Central memory CD8-positive, alpha-beta T cell (primary cell): ENCODE measurements at regions not wholly inside any gene's neighbourhood (a gene's known extent, or its start where the extent isn't known, plus 50 kb on each side); places are given as distances from the start of the nearest gene placed in this dataset.

Experiments used
- ATAC-seq: fragments of 150-1000 bp; cut with Tn5 transposase; replicated peaks from 2 replicates; pipeline ENCODE4 v1.10.0; 2022; ENCODE audit warnings: mild to moderate bottlenecking, moderate FRiP score, moderate number of reproducible peaks; ENCODE audit not compliant: poor library complexity, severe bottlenecking; ENCODE audit errors: extremely low read depth
- DNase-seq, 2 donors: peaks; one replicate each; pipeline ENCODE4 v3.0.0; 2021; ENCODE audit warnings: low spot score in 2 of 2
- H3K27ac Mint-ChIP-seq: one replicate; pipeline ENCODE4 v1.8.0; 2022; ENCODE audit warnings: low read depth, mild to moderate bottlenecking, moderate library complexity, mixed read lengths
- H3K27me3 Mint-ChIP-seq: one replicate; pipeline ENCODE4 v1.8.0; 2022; ENCODE audit warnings: mixed read lengths
- H3K36me3 Mint-ChIP-seq: one replicate; pipeline ENCODE4 v1.8.0; 2022; ENCODE audit warnings: mild to moderate bottlenecking, moderate library complexity, mixed read lengths; ENCODE audit not compliant: insufficient read depth
- H3K4me1 Mint-ChIP-seq: one replicate; pipeline ENCODE4 v1.8.0; 2022; ENCODE audit warnings: mixed read lengths
- H3K4me3 Mint-ChIP-seq: one replicate; pipeline ENCODE4 v1.8.0; 2022; ENCODE audit warnings: mild to moderate bottlenecking, moderate library complexity, mixed read lengths
- H3K9me3 Mint-ChIP-seq: one replicate; pipeline ENCODE4 v1.8.0; 2022; ENCODE audit warnings: mixed read lengths

GRCh38 chr1:73106931-73107330 is 824.6 kb upstream of the NEGR1 start:
- Mint-ChIP-seq H3K4me3 (no peak overlapping the region), H3K27me3 (no peaks in the 10 kb centered on the region), H3K9me3 (peaks cover 19% of the 10 kb centered on the region), H3K27ac (no peak overlapping the region), H3K4me1 (no peaks in the 10 kb centered on the region), H3K36me3 (no peaks in the 10 kb centered on the region)
- DNase-seq (no peak), ATAC-seq (no peak)

GRCh38 chr1:73105755-73106154 is 823.4 kb upstream of the NEGR1 start:
- Mint-ChIP-seq H3K27me3 (no peaks in the 10 kb centered on the region), H3K9me3 (peaks cover 23% of the 10 kb centered on the region), H3K4me3 (no peak overlapping the region), H3K36me3 (no peaks in the 10 kb centered on the region), H3K4me1 (no peaks in the 10 kb centered on the region), H3K27ac (no peak overlapping the region)
- DNase-seq = no peak
- no peak for ATAC-seq

DNA sequence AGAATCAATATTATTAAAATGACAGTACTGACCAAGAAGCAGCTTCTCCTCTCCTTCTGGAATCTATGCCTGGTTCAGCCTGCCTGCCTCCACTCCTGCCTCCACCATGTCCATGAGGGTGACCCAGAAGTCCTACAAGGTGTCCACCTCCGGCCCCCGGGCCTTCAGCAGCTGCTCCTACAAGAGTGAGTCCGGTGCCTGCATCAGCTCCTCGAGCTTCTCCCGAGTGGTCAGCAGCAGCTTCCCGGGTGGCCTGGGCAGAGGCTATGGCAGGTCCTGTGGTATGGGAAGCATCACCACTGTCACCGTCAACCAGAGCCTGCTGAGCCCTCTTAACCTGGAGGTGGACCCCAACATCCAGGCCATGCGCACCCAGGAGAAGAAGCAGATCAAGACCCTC is 822.4 kb upstream of the NEGR1 start:
- H3K27me3 Mint-ChIP-seq = no peaks in the 10 kb centered on the region
- ATAC-seq (no peak), DNase-seq (no peak)
- H3K4me3 Mint-ChIP-seq = no peak overlapping the region
- H3K27ac Mint-ChIP-seq = no peak overlapping the region
- H3K9me3 Mint-ChIP-seq = peaks cover 23% of the 10 kb centered on the region
- H3K4me1 Mint-ChIP-seq = no peaks in the 10 kb centered on the region
- H3K36me3 Mint-ChIP-seq = no peaks in the 10 kb centered on the region

DNA sequence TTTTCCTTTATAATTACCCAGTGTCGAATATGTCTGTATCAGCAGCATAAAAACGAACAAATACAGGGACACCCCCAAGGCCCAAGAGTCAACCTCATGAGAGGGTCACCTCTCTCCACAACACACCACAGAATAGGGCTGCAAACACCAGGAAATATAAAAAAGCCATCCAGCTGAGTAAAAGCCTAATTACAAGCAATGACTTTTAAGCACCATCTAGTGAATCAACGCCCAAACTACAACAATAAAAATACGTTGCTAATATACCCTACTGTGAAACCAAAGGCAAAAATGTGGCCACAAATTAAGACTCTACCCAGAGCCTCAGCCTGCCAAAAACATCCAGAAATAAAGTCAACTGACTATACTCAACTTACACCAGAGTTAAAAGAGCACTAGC is 817.9 kb upstream of the NEGR1 start:
- H3K4me1 Mint-ChIP-seq = no peaks in the 10 kb centered on the region

GRCh38 chr1:73097917-73098316 is 815.6 kb upstream of the NEGR1 start:
- ATAC-seq (no peak), DNase-seq (no peak)
- no peaks in the 10 kb centered on the region for H3K36me3 Mint-ChIP-seq
- no peaks in the 10 kb centered on the region for H3K27me3 Mint-ChIP-seq
- H3K4me3 Mint-ChIP-seq = no peak overlapping the region
- H3K27ac Mint-ChIP-seq = no peak overlapping the region
- no peaks in the 10 kb centered on the region for H3K4me1 Mint-ChIP-seq
- peaks cover 20% of the 10 kb centered on the region for H3K9me3 Mint-ChIP-seq

More for the DNA sequence above, 817.9 kb upstream of the NEGR1 start:
- Mint-ChIP-seq H3K9me3 (peaks cover 25% of the 10 kb centered on the region), H3K27me3 (no peaks in the 10 kb centered on the region), H3K36me3 (no peaks in the 10 kb centered on the region), H3K27ac (no peak overlapping the region), H3K4me3 (no peak overlapping the region)
- ATAC-seq (no peak), DNase-seq (no peak)

GRCh38 chr1:73096841-73097240 is 814.5 kb upstream of the NEGR1 start:
- ATAC-seq = no peak
- Mint-ChIP-seq H3K4me1 (no peaks in the 10 kb centered on the region), H3K27ac (no peak overlapping the region), H3K36me3 (no peaks in the 10 kb centered on the region), H3K27me3 (no peaks in the 10 kb centered on the region), H3K9me3 (peaks cover 30% of the 10 kb centered on the region), H3K4me3 (no peak overlapping the region)
- DNase-seq = no peak

DNA sequence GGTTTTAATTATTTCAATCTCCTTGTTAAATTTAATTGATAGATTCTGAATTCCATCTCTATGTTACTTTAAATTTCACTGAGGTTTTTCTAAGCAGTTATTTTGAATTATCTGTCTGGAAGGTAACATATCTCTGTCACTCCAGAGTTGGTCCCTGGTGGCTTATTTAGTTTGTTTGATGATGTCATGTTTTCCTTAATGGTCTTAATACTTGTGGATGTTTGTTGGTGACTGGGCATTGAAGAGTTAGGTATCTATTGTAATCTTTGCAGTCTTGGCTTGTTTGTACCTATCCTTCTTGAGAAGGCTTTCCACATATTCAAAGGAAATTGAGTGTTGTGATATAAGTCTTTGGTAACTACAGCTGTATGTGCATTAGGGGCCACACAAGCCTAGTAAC is 810.0 kb upstream of the NEGR1 start:
- DNase-seq = no peak
- ATAC-seq = no peak
- Mint-ChIP-seq H3K27ac (no peak overlapping the region), H3K4me1 (no peaks in the 10 kb centered on the region), H3K9me3 (peaks cover 47% of the 10 kb centered on the region), H3K27me3 (no peaks in the 10 kb centered on the region), H3K36me3 (no peaks in the 10 kb centered on the region), H3K4me3 (no peak overlapping the region)

GRCh38 chr1:73066866-73067265 is 784.5 kb upstream of the NEGR1 start:
- Mint-ChIP-seq H3K27me3 (no peaks in the 10 kb centered on the region), H3K36me3 (no peaks in the 10 kb centered on the region), H3K4me3 (no peak overlapping the region), H3K27ac (no peak overlapping the region), H3K4me1 (no peaks in the 10 kb centered on the region), H3K9me3 (peaks cover 10% of the 10 kb centered on the region)
- ATAC-seq (no peak), DNase-seq (no peak)

DNA sequence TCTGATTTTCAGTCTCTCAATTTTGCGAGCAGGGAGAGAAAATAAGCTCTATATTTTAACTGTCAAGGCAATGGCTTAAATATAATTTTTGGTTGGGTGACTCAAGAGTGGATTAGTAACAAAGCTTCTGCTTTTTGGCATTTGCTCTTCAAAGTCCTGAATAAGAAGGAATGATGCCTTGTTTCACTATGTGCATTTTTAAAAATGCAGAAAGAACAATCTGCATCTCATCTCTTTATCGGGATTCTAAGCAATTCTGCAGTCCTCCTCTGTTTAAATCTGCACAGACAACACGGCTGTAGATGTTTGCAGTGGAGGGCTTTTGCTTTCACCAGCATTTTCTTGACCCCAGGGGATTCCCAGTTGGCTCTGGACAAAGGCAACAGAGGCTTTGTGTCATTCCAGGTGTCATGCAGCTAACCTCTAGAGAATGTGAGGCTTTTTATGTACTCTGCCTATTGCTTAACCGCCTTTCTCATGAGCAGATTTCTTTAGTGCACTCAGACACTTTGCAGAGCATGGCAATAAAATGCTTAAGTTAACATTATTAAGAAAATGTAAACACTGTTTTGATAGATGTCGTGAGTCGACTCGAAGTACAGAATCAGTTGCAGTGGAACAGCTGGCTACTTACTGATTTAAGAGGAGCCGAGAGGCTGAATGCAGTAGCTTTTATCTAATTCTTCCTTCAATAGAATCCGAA is 783.2 kb upstream of the NEGR1 start:
- Mint-ChIP-seq H3K27ac (no peak overlapping the region), H3K4me3 (no peak overlapping the region), H3K9me3 (peaks cover 10% of the 10 kb centered on the region), H3K27me3 (no peaks in the 10 kb centered on the region), H3K36me3 (no peaks in the 10 kb centered on the region), H3K4me1 (no peaks in the 10 kb centered on the region)
- no peak for ATAC-seq
- DNase-seq = no peak

DNA sequence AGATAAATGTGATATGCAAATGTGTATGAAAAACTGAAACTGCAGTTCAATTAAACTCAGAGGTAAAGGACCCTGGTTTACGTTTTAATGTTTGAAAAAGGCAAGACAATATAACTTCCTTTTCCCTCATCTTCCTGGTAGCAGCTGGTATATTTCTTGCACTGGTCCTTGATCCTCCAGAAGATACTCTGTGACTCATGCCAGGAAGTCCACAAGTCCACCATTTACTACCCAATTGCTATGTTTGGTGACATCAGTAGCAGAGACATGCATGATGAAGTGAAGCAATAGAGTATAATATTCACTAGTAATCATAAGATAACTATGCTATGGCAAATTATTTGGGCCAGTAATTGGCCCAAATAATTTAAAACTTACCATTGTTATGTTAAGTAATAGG is 774.5 kb upstream of the NEGR1 start:
- no peak overlapping the region for H3K4me3 Mint-ChIP-seq
- DNase-seq (no peak), ATAC-seq (no peak)
- no peaks in the 10 kb centered on the region for H3K4me1 Mint-ChIP-seq
- H3K9me3 Mint-ChIP-seq = peaks cover 4% of the 10 kb centered on the region
- no peak overlapping the region for H3K27ac Mint-ChIP-seq
- no peaks in the 10 kb centered on the region for H3K27me3 Mint-ChIP-seq
- H3K36me3 Mint-ChIP-seq = no peaks in the 10 kb centered on the region

- H3K27ac Mint-ChIP-seq = no peak overlapping the region
- ATAC-seq (no peak), DNase-seq (no peak)
- no peaks in the 10 kb centered on the region for H3K27me3 Mint-ChIP-seq
- H3K36me3 Mint-ChIP-seq = no peaks in the 10 kb centered on the region
- no peaks in the 10 kb centered on the region for H3K4me1 Mint-ChIP-seq
- peaks cover 16% of the 10 kb centered on the region for H3K9me3 Mint-ChIP-seq
- H3K4me3 Mint-ChIP-seq = no peak overlapping the region
These were observed 762.1 kb upstream of the NEGR1 start for GRCh38 chr1:73044241-73045036.

- DNase-seq = no peak
- ATAC-seq = no peak
- no peak overlapping the region for H3K27ac Mint-ChIP-seq
- H3K9me3 Mint-ChIP-seq = peaks cover 14% of the 10 kb centered on the region
- H3K4me1 Mint-ChIP-seq = no peaks in the 10 kb centered on the region
- no peaks in the 10 kb centered on the region for H3K36me3 Mint-ChIP-seq
- no peak overlapping the region for H3K4me3 Mint-ChIP-seq
- H3K27me3 Mint-ChIP-seq = no peaks in the 10 kb centered on the region
These were observed 760.1 kb upstream of the NEGR1 start for GRCh38 chr1:73042403-73042802.

- no peaks in the 10 kb centered on the region for H3K4me1 Mint-ChIP-seq
- no peak for ATAC-seq
These were observed 758.5 kb upstream of the NEGR1 start for GRCh38 chr1:73040811-73041210.

More at GRCh38 chr1:73040811-73041210, 758.5 kb upstream of the NEGR1 start:
- Mint-ChIP-seq H3K9me3 (peaks cover 18% of the 10 kb centered on the region), H3K27ac (no peak overlapping the region), H3K27me3 (no peaks in the 10 kb centered on the region), H3K4me3 (no peak overlapping the region), H3K36me3 (no peaks in the 10 kb centered on the region)
- no peak for DNase-seq
